Islet precursor cell (in vitro differentiated cells): ENCODE measurements at regions not wholly inside any gene's neighbourhood (a gene's known extent, or its start where the extent isn't known, plus 50 kb on each side); places are given as distances from the start of the nearest gene placed in this dataset.
"Not testable (repeated sequence)": the region's sequence is repeated elsewhere in the genome, so short reads cannot be mapped to it uniquely, and the experiment has no call there.

Experiments used
- DNase-seq: peaks from one replicate; pipeline ENCODE4 v3.0.0-alpha.2; 2018

DNA sequence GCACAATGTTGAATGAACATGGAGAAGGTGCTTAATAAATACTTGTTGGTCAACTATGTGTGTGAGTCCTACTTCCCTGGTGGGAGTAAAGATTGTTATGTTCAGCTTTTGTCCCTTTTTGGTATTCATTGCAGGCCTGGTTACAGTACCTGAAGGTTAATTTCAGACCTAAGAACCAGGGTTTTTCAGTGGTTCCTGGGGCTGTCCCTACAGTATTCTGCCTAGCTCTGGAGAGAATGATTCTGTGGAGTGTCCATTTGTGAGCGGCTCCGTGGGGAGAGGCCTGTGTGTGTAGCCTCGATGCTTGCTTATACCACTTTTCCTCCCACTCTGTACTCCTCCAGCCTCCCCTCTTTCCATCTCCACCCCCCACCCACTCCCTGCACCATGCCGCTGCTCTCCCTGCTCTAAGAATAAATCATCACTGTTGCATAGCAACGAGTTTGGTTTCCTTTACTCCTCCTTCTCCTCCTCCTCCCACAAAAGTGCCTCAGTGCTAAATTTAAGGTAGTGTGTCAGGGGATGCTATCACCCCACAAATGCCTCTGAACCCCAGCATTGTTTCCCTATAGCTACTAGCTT, 150.6 kb upstream of the ROPN1 start:
- no peak for DNase-seq

DNA sequence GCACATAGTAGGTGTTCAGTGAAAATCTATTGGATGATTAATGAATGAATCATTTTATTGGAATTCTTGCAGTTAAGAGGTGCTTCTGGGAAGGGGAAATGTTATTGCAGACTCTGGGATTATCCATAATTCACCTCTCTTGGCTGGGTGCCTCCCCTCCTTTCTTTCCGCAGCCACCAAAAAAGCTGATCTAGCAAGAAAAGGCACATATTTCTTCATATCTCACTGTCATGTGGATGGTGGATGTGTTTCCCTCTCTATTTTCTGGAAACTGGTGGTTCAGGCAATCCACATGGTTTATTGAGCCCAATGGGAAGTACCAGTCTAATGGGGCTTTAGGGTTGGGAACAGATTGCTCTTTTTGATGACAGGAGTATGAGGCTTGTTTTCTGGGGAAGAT, 151.1 kb upstream of the ROPN1 start:
- no peak for DNase-seq

DNA sequence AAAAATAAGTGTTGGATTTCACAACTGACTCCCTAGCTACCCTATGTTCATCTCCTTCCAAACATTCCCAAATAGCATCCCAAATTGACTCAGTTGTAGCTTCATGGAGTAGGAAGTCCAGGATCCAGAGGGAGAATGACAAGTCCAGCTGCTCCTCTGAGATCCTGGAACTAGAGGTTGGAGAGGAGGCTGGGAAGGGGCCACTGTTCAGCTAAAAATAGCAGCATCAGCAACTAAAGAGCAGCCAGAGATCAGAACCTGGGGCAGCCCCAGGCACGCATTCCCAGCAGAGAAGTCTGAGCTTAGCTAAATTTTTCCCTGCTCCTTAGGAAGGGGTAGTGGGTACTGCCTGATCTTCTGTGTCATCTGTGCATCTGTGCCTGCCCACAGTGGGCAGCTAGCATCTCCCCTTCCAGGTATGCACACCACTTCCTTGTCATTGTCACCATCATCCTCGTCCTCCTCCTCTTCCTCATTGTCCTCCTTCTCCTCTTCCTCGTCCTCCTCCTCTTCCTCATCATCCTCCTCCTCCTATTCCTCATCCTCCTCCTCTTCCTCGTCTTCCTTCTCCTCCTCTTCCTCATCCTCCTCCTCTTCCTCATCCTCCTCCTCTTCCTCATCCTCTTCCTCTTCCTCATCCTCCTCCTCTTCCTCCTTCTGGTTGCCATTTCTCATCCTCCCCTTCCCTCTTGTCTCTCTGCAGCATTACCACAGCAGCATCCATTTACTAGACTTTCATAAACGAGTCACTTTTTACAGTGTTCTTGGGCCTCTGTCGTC, 152.3 kb upstream of the ROPN1 start:
- DNase-seq: no peak

DNA sequence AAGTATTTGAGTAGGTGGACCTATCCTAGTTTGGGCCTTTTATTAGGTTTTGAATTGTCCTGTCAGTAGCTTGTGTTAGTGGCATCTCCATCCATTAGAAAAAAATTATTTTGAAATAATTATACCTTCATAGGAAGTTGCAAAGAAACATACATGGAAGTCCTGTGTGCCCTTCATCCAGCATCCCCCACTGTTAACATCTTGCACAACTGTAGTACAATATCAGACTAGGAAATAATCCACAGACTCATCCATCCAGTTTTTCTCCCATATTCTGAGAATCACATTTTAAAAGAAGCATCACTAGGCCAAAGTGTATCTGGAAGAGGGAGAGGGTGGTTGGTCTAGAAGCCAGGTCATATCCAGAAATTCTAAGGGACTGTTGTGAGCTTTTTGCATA, 155.5 kb upstream of the ROPN1 start:
- no peak for DNase-seq

DNA sequence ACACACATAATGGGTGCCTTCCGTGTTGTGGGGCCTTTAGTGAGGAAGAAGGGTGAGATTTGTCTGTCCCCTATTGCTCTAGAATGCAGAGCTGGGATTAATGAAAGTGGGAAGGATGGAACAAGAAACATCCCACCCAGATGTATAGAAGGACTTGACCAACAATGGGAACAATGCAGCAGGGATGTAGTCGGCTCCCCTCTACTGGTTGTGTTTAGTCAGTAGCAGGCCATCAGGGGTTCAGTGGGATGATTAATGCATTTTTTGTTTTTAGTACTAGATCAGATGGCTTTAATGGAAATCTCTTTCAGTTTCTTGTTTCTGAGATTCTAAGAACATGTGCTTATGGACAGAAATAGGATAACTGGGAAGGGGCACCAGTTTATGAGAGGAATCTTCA, 156.0 kb upstream of the ROPN1 start:
- DNase-seq: no peak

DNA sequence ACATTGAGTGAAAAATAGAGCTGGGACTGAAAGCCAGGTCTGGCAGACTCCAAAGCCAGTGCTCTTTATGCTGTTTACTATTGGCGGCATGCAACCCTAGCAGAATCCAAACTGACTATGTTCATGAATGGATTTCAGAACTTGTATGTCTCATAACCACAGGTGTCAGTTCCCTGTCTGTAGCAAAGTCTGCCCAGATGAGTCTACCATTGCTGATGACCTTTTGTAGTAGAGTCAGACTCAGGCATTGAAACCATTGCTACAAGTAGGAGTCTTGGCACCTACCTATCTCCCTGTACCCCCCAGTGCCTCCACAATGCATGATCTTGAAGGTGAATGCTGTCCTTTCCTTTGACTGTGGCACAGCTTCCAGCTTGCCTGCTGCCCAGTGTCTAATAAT, 157.2 kb upstream of the ROPN1 start:
- DNase-seq: no peak

DNA sequence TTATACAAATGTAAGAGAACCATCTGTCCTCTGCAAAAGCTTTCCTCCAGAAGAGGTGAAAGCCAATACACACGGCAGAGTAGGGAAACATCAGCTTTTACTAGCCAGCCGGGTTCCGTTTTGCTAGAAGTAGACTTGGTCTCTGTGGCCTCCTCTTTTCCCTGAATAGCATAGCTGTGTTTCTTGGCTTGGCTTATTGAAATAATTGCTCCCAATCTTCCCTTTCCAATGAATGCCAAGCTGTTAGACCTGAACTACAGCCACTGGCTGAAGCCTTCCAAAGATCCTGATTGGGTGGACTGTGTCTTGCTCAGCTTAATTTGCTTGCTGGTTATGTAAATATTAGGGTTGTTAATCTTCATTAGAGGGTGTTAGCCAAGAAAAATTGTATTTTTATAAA, 157.8 kb upstream of the ROPN1 start:
- no peak for DNase-seq

DNA sequence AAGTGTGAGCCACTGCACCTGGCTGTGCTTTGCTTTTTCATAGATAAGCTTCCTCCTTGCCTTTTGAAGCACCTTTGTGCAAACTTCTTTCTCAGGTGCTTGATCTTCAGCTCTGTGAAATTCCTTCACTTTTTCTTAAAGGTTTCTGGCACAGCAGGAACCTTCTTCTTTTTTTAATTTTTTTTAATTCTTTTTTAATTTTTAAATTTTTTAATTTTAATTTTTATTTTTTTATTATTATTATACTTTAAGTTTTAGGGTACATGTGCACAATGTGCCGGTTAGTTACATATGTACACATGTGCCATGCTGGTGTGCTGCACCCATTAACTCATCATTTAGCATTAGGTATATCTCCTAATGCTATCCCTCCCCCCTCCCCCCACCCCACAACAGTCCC, 161.0 kb upstream of the ROPN1 start:
- DNase-seq: not testable (repeated sequence)

DNA sequence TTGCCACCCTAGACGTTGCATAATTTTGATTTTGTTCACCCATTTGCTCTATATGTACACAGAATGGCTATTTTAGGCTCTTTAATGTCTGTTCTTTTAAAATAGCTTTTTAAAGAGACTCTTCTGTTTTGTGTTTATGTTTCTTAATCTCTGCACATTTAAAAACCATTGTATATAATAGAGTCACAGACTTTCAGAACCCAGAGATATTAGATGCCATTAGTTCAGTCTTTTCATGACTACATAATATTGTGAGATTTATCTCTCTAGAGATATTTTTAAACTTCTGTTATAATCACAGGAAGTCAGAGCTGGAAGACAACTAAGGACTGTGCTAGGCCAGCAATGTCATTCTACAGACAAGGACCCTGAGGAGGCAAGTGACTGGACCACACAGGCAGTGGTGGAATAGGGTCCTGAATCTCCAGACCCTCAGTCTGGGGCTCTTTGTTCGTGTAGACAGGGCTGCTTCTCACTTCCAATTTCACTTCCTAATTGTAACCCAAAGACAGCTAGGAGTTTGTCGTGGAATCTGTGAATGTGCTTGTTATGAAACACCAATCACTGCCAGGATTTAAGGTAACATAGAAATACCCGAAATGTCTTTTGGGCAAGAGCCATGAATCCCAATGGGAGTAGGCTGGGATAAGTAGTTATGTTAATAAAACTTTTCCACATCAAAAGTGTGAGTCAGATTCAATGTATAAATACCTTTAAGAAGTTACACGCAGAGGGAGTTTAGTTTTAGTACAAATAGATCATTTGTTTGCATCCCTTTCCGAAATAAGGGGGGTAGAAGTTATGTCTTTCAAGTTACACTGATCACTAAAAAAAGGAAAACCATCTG, 165.2 kb upstream of the ROPN1 start:
- DNase-seq: no peak

DNA sequence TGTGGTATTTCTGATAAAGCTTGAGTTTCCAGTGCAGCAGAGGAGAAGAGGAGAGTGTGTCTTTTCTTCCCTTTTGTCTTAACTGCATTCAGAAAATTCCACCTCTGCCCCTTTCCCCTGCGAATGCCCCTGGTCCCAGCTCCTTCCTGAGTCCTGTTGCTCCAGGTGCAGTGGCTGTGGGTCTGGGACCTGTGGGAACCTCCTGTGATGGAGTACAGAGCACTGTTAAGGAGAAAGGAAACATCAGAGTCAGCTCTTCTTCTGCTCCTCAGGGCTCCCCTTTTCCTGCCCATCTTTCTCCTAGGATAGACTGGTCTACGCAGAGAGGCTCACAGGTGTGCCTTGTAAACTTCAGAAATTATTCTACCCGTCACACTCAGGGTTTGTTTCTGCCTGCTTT, 165.8 kb upstream of the ROPN1 start:
- no peak for DNase-seq

DNA sequence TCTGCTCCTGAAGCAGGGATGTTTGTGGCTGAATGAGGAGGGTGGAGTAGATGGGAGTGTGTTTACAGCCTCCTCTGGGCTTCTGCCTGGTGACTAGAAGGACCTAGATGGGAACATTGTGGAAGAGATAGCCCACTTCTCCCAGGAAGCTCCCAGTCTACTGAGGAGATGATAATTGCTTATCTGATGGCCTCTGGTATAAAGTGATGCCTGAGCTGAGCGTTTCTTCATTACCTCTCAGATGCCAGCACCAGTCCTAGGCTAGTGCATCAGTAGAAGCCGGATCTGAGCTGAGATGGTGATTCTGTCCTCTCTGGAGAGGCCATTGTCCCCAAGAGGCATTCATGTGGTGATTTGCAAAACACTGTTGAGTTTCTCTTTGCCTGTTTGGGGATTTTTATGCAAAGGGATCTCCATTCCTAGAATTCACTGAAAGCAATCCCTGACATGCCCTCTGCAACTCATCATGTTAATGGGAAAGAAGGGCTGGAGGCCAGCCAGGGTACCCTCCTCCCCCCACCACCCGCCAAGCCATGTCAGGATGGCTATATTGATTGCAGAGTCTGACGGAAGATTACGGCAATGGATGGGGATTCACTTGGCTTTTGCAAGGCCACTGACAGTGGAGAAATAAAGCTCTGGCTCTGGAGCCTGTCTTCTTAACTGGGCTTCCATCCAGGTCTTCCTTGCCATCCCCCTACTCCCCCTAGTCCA, 166.4 kb upstream of the ROPN1 start:
- peak; percentile 68 for DNase-seq

DNA sequence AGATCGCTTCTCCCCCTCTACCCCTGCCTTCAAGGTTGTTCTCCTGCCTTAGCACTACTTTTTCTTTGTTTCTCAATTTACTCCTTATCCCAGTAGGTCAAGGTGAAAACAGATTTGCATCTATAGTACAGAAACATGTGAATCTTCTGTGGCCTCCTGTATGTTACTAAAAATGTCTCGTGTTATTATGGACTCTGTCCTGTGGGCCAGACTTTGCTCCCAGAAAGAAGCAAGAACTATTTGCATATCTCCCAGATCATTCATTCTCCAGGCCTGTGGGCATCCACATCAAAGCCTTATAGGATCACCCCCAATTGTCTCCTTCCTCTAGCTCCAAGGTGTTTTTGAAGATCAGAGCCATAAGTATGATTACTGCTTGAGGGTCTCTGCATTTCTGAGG, 169.5 kb upstream of the ROPN1 start:
- DNase-seq: no peak

DNA sequence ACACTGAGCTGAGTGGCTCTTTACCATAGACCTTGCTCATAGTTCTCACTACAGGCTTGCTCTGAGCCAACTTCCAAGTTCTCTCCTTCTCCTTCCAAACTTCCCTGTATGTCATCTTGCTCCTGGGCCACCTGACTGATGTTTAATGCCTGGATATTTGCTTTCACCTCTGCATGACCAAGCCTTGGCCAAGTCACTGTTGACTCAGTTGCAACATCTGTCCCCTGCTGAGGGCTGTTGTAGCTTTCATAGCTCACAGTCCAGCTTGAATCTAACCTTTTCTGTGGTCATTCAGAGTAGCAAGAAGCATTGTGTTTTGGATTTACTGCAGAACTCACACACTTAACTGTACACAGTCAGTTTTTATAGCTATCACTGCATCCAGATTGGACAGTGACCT, 171.8 kb upstream of the ROPN1 start:
- DNase-seq: no peak

DNA sequence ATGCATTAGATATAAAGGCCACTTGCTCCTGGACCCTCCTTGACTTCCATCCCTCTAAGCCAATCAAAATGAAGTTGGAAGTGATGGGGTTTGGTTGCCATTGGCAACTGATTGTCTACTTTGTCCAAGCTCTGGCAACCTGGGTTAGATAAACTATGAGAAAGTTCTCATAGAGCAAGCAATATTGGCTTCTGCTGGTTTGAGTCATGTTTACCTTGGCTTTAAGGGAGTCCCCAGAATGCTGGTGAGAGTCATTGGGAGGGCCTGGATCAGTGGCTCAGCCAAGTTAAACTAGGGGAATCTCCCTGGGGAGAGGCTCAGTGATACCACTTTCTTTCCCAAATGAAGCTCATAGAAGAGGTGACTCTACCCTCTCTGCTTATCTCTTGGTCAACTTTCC, 176.3 kb upstream of the ROPN1 start:
- DNase-seq: no peak

DNA sequence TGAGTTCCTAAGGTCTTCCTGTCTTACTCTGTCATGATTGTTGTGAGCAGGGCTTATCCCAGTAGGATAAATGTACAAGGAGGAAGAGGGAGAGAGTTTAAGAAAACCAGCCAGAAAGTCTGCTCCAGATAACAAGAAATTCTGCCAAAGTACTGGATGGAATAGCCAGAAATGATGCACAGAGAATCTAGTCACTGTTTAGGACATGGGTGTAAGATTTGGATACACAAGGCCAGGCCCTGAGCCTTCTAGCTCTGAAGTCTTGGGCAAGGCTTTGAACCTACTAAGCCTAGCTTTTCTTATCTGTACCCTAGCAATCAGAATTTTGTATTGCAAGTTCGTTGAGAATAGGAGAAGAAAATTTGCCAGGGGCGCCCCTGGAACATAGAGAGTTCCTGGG, 180.4 kb upstream of the ROPN1 start:
- no peak for DNase-seq

DNA sequence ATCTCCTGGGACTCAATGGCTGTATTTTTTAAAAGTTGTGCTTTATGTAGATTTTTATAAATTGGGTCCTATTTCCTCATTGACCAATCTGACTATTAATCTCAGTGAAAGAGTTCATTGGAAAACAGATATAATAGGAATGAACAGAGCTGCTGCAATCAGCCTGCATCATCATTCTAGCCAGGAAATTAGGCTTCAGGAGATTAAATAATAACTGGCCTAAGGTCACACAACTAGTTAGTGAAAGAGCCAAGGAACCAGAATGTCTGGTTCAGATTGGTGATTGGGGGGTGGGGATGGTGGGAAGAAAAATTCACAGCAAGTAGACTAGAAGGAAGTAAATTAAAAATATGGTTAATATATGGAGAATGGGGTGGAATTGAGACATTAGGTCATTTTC, 180.9 kb upstream of the ROPN1 start:
- no peak for DNase-seq

DNA sequence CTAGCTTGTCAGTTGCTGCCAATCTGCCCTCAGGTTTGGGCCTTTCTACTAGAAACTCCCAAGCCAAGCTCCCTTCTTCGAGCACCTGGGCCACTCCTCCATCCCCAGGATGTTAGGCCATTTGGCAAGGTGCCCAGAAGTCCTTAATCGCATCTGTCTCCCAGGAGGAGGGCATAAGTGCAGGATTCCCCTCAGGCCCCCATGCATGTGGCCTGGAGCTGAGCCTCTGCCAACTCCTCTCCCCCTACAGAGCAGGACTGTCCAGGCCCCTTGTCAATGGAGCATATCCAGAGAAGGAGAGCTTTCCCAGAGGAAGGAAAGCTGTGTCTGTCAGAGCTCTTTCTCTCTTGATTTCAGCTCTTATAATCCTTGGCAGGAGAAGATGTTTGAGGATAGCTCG, 182.6 kb upstream of the ROPN1 start:
- no peak for DNase-seq

DNA sequence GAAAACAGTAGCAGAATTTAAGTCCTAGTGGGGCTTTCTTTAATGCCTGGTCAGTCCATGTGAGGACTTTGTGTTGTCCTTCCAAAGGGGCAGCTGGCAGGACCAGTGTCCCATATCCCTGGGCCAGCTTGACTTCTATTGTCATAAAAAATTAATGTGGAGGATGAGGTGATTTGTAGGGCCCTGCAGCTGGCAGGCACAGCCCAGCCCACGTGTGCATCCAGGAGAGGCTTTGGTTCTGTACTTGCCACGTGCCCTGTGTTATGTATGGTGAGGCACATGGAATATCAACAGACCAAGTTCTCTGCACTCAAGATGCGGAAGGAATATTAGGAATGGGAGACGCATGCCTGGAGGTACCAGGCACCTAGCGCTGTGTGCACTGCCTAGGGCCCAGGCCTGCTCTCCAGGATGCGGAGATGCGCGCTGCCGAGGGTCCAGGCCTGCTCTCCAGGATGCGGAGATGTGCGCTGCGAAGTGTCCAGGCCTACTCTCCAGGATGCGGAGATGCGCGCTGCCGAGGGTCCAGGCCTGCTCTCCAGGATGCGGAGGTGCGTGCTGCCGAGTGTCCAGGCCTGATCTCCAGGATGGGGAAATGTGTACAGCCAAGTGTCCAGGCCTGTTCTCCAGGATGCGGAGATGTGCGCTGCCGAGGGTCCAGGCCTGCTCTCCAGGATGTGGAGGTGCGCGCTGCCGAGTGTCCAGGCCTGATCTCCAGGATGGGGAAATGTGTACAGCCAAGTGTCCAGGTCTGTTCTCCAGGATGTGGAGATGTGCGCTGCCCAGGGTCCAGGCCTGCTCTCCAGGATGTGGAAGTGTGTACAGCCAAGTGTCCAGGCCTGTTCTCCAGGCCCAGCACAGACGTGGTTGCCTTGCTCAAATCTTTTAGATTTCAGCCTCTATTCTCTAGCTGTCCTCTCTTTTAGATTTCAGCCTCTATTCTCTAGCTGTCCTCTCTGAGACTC, 183.3 kb upstream of the ROPN1 start:
- DNase-seq: peak; percentile 35

DNA sequence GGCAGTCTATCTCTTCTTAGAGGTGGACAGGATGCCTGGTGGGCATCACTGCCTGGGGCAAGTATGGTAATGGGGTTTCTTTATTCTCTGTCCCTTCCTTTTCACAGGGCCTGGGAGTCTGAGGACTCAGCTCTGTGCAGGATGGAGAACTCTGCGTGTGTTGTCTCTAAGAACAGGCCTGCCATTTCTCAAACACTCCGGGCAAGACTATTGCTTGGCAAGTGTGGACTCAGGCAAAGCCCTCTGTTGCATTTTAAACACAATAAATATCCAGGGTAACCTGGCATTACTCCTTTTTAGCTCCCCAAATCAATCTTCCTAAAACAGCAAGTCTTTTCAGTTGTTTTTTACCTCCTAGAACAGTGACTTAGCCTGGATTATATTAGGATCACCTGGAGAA, 185.1 kb upstream of the ROPN1 start:
- no peak for DNase-seq

DNA sequence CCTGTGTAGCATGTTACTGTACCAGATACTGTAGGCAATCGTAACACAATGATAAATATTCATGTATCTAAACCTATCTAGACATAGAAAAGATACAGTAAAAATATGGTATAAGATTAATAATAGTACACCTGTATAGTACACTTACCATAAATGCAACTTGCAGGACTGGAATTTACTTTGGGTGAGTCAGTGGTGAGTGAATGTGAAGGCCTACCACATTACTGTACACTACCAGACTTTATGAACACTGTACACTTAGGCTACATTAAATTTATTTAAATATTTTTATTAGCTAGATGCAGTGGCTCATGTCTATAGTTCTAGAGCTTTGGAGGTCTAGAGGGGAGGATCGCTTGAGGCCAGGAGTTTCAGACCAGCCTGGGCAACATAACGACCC, 186.6 kb upstream of the ROPN1 start:
- no peak for DNase-seq

DNA sequence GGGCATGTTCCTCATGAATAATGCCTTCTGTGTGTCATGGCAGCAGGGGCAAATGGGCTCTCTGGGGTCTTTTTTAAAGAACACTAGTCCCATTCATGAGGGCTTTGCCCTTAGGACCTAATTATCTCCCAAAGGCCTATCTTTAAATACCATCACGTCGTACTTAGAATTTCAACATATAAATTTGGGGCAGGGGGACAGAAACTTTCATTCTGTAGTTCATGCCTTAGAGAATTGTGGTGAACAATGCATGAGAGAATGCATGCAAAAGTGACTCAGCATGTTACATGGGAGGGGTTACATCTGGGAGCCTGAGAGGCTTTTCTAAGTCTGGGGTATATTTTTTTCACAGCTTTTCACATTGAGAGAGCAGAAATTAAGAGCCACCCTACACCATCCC, 208.5 kb upstream of the ROPN1 start:
- DNase-seq: peak; percentile 78

DNA sequence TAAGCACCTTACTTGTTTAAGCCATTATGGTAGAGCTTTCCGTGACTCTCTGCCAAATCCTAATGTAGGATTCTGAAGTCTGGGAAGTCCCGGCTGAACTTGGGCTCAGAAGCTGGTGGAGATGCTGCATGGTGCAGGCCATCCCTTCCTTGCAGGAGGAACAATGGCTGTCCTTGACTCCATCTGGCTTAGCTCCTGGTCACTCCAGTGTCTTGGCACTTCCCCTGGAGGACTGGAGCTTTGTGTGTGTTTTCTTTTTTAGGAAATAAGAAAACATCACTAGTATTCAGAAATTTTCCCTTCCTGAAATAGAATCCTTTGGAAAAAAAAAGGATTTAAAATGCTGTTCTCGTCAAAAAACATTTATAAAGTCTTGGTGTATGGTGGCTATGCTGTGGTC, 209.3 kb upstream of the ROPN1 start:
- DNase-seq: peak; percentile 16
